Astrocyte (in vitro differentiated cells and primary cell): ENCODE measurements at regions not wholly inside any gene's neighbourhood (a gene's known extent, or its start where the extent isn't known, plus 50 kb on each side); places are given as distances from the start of the nearest gene placed in this dataset.

Experiments
- CTCF ChIP-seq: IDR thresholded peaks from 2 replicates; pipeline ENCODE4 v1.5.1; 2011; ENCODE audit warnings: low read depth, mild to moderate bottlenecking, inconsistent platforms, low read length, moderate library complexity; ENCODE audit not compliant: insufficient read depth
- EZH2 ChIP-seq: IDR thresholded peaks from 2 replicates; pipeline ENCODE4 v1.6.1; 2012; ENCODE audit warnings: mild to moderate bottlenecking, low read length, inconsistent platforms; ENCODE audit not compliant: insufficient read depth

DNA sequence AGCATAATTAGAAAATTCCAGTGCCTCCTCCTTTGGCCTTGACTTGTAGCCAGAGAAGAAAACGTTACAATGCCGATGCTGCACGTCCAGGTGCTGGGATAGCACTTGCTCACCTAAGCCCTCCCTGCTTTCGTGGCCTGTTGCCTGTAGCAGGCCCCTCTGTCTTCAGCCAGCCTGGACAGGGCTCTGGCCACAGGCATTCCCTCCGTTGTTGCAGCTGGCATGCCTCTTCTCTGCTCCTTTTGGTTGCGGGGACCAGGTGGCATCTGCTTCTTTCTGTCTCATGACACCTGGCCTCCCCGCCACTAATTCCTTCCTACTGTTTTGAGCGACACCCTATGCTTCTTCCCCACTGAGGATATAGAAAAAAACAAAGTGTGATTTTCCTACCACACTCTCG, 54.6 kb upstream of the MORC3 start:
- TF ChIP-seq CTCF (no peak), EZH2 (no peak)
